ENCODE measurements at regions not wholly inside any gene's neighbourhood (a gene's known extent, or its start where the extent isn't known, plus 50 kb on each side); places are given as distances from the start of the nearest gene placed in this dataset.

- DNase-seq (ENCODE audit: low read depth in 1 of 2, low spot score in 1 of 2): no peak
- ChIA-PET POLR2A (no interaction called here), CTCF (no interaction called here)
- 0% methylated on average over 1 of the region's 1 CpG for WGBS (ENCODE audit: missing lambda C conversion rate)
- H3K4me3 ChIP-seq: no peak overlapping the region
- no peak overlapping the region for H3K4me2 ChIP-seq
- FAIRE-seq: no peak
- no peak for ATAC-seq
- TF ChIP-seq SREBF2 (IDR thresholded peaks at IDR 0.05) (no peak), ZFP36 (IDR thresholded peaks at IDR 0.05; ENCODE audit: borderline replicate concordance, partially characterized antibody) (no peak), CBX8 (IDR thresholded peaks at IDR 0.05) (no peak), TP53 (CRISPR knock-in tag; IDR thresholded peaks at IDR 0.05) (no peak), CEBPB (IDR thresholded peaks at IDR 0.05) (no peak), RCOR1 (IDR thresholded peaks at IDR 0.05; ENCODE audit: low read depth, low read length) (no peak), RAD21 (conservative IDR thresholded peaks at IDR 0.05 in 1 of 2, IDR thresholded peaks at IDR 0.05 in 1 of 2) (no peak), HOXB5 (CRISPR knock-in tag; IDR thresholded peaks at IDR 0.05) (no peak), HDAC2 (IDR thresholded peaks at IDR 0.05) (no peak), BCL3 (IDR thresholded peaks at IDR 0.05) (no peak), CBX2 (IDR thresholded peaks at IDR 0.05; ENCODE audit: borderline replicate concordance, low read depth) (no peak), HOXA7 (CRISPR knock-in tag; IDR thresholded peaks at IDR 0.05) (no peak), PBX3 (IDR thresholded peaks at IDR 0.05) (no peak), POLR2A (IDR thresholded peaks at IDR 0.05; ENCODE audit: low read length) (no peak), RFX5 (IDR thresholded peaks at IDR 0.05) (no peak), KDM5A (IDR thresholded peaks at IDR 0.05) (no peak), ELK1 (IDR thresholded peaks at IDR 0.05; ENCODE audit: low read depth, low read length) (no peak), MAZ (IDR thresholded peaks at IDR 0.05; ENCODE audit: borderline replicate concordance, low read depth, low read length) (no peak)
- no peaks in the 10 kb centered on the region for H3K4me1 ChIP-seq
- H3K9me3 ChIP-seq: peaks cover under 1% of the 10 kb centered on the region; the same call in 2 of the 3 replicates
- no peak overlapping the region for H3K27ac ChIP-seq
These were observed 141.2 kb downstream of the TRIB2 start for GRCh38 chr2:12857891-12858290.

- FAIRE-seq (no peak), DNase-seq (ENCODE audit: low read depth in 1 of 2, low spot score in 1 of 2) (no peak), ATAC-seq (no peak)
- Histone ChIP-seq H3K4me3 (no peak overlapping the region), H3K9me3 (peaks cover under 1% of the 10 kb centered on the region; the same call in 1 of the 3 replicates), H3K4me2 (no peak overlapping the region), H3K27ac (no peak overlapping the region), H3K4me1 (no peaks in the 10 kb centered on the region)
- CTCF ChIA-PET: no interaction called here
- POLR2A ChIA-PET: no interaction called here
- TF ChIP-seq NR3C1 (IDR thresholded peaks at IDR 0.05) (no peak), ZFP36 (IDR thresholded peaks at IDR 0.05; ENCODE audit: borderline replicate concordance, partially characterized antibody) (no peak), SMC3 (IDR thresholded peaks at IDR 0.05) (no peak), NFE2L2 (conservative IDR thresholded peaks at IDR 0.05; ENCODE audit: low read length) (no peak), RAD21 (conservative IDR thresholded peaks at IDR 0.05 in 1 of 2, IDR thresholded peaks at IDR 0.05 in 1 of 2) (no peak), ZSCAN20 (CRISPR knock-in tag; IDR thresholded peaks at IDR 0.05) (no peak), ZNF302 (CRISPR knock-in tag; IDR thresholded peaks at IDR 0.05) (no peak), FOXS1 (CRISPR knock-in tag; IDR thresholded peaks at IDR 0.05) (no peak), FOSB (CRISPR knock-in tag; IDR thresholded peaks at IDR 0.05) (no peak), MAX (IDR thresholded peaks at IDR 0.05) (no peak), GATA3 (IDR thresholded peaks at IDR 0.05; ENCODE audit: borderline replicate concordance) (no peak), ATOH8 (CRISPR knock-in tag; IDR thresholded peaks at IDR 0.05; ENCODE audit: low read depth) (no peak), REST (IDR thresholded peaks at IDR 0.05) (no peak)
These were observed 142.1 kb downstream of the TRIB2 start for GRCh38 chr2:12858786-12859185.

Data from A549 (cell line).